Amniotic epithelial cell (primary cell): ENCODE measurements at regions not wholly inside any gene's neighbourhood (a gene's known extent, or its start where the extent isn't known, plus 50 kb on each side); places are given as distances from the start of the nearest gene placed in this dataset.

Experiments
- DNase-seq: peaks from one replicate; pipeline ENCODE4 v3.0.0-alpha.2; 2010; ENCODE audit warnings: low read depth

DNA sequence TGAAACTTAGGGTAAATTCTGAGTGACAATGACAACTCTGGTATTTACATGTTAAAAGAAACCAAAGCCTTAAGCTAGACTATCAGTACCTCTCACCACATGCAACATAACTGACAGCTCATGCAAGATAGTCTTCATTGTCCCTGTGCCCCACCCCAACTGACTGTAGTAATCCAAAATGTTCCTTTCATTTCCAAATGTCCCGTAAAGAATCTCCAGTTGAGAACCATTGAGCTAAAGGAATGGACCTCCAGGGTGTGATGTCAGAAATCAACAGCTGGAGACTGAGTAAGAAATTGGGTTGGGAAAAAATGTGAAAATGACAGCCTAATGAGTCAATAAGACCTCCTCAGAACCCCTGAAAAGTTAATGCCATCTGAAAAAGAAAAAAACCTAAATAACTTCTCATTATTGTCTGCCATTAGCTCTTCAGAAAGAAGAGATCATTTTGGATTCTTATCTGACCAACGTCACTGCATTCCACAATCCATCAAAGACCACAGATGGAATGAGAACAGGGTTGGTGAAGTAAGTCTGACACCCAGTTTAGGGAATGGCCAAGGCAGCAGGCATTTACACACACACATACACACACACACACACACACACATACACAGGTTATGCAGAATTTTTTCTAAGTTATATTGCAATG, 51.7 kb upstream of the ACVR2A start:
- peak; percentile 92 for DNase-seq

DNA sequence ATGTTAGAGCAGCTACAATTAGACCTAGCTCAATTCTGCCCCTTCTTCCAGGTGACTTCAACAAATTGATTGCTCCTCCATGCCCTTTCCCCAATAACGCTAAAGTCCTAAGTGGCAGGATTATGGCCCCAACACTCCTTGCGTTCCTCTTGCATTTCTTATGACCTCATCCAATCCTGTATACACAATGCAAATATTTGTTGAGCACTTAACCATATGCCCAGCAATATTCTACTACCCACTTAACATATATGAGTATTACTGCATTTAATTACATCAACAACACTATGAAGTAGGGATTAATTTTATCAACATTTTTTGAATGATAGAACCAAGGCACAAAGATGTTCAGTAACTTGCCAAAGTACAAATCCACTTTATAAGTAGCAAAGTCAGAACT, 54.2 kb upstream of the ACVR2A start:
- DNase-seq = no peak

DNA sequence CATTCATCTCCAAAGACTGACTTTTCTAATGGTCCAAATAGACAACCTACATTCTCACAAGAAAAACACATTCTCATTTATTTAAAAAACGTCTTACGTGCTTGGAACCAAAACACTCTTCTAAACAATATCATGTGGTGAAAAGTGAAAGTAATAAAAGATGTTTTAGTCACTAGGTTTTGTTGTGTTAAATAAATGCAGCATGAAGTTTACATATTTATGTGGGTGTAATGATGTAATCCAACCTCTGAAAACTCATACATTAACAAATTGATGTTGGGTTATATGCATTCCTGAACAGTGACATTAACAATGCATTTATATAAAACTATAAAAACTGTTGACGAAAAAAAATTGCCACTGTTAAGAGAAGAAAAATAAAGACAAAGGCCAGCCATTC, 55.1 kb upstream of the ACVR2A start:
- DNase-seq = peak; percentile 49

DNA sequence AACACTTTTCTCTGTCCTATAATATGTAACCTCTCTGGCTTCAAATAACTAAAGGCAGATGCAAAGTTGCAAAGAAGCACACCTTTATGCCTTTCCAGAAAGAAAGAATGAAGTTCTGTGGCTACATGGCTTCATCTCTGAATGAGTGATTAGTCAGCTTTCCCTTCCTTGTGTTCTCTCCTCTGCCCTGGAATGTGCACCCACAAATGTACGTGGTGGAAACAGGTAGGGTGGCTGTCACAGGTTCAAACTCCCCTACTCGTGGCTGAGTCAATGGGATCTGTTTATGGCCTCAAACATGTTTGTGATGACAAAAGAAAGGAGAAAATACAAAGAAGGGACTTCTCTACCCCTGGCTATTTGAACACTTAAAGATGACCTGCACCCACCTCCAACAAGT, 55.5 kb upstream of the ACVR2A start:
- no peak for DNase-seq

DNA sequence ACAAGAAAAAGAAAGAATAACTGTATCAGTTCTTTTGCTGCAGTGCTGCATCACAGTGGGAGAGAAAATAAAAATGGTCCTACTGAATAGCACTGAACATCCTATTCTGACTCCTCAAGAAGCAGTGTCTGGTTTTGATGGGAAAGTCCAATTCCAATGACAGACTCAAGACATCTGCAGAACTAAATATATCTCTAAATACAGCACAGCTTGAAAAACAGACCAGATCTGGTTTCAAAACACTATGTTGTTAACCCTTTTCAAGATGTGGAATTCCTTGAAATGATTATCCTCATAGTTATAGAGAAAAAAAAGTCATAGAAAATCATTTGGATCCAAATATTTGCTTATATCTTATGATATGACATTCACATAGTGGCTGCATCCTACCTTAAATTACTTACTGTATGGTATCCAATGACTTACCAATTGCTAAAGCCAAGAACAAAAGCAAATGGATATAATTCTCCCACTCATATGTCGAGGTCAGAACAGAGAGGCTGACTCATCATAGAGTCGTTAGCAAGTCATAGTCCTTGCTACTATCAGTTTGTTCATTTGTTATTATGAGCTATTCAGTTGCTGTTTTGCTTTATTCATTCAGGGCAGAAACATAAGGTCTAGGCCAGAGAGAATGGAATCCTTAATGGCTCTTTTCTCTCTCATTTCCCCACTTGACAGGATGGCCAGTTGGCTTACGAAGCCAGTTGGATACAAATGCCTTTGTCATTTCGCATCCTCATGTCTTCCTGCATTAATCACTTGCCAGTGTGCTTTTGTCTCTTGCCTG, 62.5 kb upstream of the ACVR2A start:
- peak; percentile 79 for DNase-seq

- no peak for DNase-seq
These were observed 65.4 kb upstream of the ACVR2A start for GRCh38 chr2:147779440-147779839.

DNA sequence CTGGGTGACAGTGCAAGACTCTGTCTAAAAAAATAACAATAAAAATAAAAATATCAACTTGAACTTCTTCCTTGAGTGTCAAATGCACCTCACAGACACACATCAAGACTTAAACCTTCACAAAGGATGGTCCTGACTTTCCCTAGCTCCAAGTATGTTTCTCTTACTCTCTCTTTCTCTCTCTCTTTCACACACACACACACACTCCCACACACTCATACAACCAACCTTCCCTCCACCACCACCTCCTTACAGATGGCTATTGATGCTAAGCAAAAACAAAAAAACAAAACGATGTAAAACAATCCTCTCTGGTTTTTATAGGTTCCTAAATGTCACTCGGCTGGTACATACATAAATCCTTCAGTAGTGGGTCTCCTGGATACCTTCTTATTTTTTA, 67.4 kb upstream of the ACVR2A start:
- DNase-seq = no peak

- peak; percentile 48 for DNase-seq
These were observed 70.0 kb upstream of the ACVR2A start for GRCh38 chr2:147774805-147775204.

DNA sequence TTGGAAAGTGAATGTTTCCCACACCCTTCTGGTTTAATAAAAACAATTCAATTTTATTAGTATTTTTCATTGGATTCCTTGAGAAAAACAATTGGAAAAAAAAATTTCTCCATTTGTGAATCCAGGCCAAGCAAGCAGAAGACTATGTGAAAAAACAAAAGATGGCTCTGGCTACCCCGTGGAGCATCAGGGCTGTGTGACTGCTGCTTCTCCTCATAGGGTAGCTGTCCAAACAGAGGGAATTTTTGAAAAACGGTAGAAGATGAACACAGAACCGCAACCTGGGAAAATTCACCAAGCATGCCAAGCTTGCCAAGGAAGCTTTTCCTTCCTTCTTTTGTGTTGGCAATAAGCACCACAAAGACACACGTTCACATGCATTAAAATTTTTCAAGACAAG, 71.3 kb upstream of the ACVR2A start:
- no peak for DNase-seq

DNA sequence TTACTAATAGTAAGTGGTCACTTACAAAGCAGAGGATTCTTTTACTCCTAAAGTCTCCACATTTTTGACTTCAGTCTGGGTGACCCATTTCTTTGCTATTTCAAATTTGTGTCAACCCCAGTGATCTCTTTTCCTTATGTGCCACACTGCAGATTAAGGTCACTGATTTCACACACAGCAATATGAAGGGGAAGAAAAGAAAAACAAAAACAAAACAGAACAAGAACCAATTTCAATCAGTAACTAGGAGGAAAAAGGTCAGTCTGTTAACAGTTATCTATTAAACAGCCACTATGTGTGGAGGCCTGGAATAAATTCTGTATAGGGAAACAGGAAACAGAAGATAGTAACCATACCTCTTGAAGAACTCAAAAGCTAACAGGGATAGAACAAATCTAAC, 72.0 kb upstream of the ACVR2A start:
- no peak for DNase-seq

- no peak for DNase-seq
These were observed 81.0 kb upstream of the ACVR2A start for GRCh38 chr2:147763861-147764260.

DNA sequence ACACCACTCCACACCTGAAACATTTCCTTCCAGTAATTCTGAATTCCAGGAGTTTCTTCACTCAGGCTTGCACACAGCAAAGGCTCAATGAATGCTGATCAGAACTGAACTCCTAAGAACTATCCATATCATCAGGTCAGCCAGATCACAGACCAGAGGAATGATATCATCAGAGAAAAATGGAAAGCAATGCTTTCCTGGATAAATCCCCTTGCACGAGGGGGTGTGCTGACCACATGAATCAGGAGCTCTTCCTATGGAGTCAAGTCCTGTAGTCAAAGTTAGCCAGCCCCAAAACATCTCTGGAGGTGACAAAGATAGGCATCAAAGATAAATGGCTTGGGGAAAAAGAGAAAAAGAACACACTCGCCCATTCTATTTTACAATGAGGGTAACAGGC, 83.8 kb upstream of the ACVR2A start:
- DNase-seq = peak; percentile 45

DNA sequence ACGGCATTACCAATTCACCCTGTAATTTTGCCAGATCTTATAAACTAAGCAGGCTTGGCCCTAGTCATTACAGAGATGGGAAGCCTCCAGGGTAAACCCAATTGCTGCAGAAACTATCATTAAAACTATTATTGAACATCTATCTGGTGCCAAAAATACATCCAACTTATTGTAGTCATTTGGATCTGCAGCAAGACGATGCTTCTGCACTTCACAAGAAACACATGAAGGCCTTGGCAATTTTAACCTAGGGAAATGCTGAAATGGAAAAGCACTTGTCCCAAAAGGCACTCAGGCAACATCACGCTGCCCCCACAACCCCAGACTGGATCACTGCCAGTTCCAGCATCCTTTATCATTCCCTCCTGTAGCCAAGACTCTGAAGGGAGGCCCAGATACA, 85.3 kb upstream of the ACVR2A start:
- DNase-seq = no peak

GRCh38 chr2:147758821-147759220, 86.0 kb upstream of the ACVR2A start:
- DNase-seq = no peak

GRCh38 chr2:147756069-147756468, 88.8 kb upstream of the ACVR2A start:
- no peak for DNase-seq

DNA sequence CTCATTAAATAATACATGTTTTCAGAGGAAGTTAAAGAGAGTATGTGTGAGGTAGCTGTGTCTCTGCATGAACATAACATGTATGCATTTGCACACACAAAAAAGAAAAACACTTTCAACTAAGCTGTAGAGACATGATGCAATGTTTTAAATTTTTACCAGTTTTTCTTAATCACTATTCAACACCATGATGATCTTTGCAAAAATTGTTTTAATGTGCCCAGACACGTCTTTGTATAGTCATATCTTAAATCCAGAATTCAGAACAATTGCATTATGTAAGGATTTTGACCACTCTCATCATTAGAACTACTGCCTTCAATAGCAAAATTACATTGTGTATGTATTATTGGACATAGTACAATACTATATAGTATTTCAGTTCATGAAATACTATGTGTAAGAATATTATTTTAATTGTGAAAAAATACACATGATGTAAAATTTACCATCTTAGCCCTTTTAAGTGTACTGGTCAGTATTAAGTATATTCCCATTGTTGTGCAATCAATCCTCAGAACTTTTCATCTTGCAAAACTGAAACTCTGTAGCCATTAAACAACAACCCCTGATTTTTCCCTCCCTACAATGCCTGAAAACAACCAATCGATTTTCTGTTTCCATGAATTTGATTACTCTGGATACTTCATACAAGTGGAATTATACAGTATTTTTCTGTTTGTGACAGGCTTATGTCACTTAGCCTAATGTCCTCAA, 104.5 kb upstream of the ACVR2A start:
- DNase-seq = no peak

- peak; percentile 10 for DNase-seq
These were observed 105.3 kb upstream of the ACVR2A start for GRCh38 chr2:147739508-147739907.

- DNase-seq = no peak
These were observed 126.0 kb upstream of the ACVR2A start for GRCh38 chr2:147718831-147719230.

GRCh38 chr2:147716906-147717305, 127.9 kb upstream of the ACVR2A start:
- no peak for DNase-seq

GRCh38 chr2:147715807-147716206, 129.0 kb upstream of the ACVR2A start:
- DNase-seq = peak; percentile 14

GRCh38 chr2:147714582-147714981, 130.2 kb upstream of the ACVR2A start:
- peak; percentile 17 for DNase-seq

- DNase-seq = no peak
These were observed 131.5 kb upstream of the ACVR2A start for GRCh38 chr2:147713349-147713748.

GRCh38 chr2:147712051-147712450, 132.8 kb upstream of the ACVR2A start:
- DNase-seq = no peak
